NCI-H146 treated with DMSO at 0.1 percent for 48 hours (cell line): ENCODE measurements at regions not wholly inside any gene's neighbourhood (a gene's known extent, or its start where the extent isn't known, plus 50 kb on each side); places are given as distances from the start of the nearest gene placed in this dataset.

Source experiments
- DNase-seq: peaks from one replicate; lab custom pipeline; 2025; ENCODE audit not compliant: unreplicated experiment; lab: John Stamatoyannopoulos, UW

DNA sequence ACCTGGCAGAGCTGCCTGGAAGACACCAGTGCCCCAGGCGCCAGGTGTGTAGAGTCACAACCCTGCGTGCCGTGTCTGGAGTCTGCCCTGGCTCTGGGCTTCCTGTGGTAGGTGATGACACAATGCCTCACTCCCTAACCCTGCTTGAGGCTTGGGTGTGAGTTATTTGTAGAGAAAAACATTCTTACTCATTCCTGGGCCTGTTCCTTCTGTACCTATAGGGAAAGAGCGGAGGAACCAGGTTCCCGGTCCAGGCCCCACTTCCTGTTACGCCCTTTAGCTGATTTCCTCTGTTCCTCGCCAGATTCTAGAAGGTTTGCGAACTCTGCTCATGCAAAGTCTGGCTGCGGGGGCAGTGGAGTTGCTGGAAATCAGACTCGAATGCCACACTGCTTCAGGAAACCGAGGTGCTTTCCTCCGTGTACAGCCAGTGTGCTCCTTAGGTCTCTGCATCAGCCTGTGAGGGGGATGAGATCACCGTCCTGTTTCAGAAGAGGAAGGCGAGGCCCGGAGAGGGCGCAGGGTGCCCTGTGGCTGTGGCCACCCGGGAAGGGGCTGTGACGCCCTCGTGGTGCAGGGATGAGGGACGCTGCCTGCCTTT lies 67.1 kb upstream of the DUSP22 start:
- DNase-seq = no peak

DNA sequence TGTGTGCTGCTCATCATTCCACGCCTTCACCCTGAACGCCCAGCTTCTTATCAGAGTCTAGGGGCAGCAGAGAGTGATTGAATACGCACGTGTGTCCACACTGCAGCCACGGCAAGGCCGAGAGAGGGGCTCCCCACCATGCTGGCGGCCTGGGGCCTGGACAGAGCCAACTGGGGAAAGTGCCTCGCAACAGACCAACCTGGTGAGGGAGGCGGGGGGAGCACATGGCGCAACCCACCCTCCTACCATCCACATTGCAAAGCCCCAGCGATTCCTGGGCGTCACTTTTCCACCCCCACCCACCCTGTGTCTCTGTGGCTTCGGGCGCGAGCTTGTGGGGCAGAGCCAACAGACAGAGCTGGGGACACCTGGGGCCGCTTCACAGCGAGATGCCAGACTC lies 66.4 kb upstream of the DUSP22 start:
- DNase-seq = no peak

DNA sequence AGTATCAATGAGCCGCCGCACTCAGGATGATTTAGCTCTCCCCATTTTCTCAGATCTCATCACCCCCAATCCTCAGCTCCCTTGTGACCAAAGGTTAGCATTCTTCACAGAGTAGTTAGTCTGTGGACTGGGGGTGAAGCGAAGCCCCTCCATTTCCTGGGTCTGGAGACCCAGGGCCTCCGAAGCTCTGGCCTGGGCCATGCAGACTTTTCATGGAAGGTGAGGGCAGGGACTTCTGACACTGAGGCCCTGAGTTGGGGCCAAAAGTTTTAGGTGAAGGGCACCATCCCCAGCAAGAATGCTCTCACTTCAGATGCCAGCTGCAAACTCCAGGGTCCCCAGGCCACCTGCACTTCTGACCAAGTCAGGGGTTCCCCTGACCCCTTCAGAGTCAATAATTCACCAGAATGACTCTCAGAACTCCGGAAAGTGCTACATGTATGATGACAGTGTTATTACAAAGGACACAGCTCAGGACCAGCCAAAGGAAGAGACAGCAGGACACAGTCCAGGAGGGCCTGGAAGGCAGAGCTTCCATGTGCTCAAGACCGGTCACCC lies 65.7 kb upstream of the DUSP22 start:
- DNase-seq = no peak

DNA sequence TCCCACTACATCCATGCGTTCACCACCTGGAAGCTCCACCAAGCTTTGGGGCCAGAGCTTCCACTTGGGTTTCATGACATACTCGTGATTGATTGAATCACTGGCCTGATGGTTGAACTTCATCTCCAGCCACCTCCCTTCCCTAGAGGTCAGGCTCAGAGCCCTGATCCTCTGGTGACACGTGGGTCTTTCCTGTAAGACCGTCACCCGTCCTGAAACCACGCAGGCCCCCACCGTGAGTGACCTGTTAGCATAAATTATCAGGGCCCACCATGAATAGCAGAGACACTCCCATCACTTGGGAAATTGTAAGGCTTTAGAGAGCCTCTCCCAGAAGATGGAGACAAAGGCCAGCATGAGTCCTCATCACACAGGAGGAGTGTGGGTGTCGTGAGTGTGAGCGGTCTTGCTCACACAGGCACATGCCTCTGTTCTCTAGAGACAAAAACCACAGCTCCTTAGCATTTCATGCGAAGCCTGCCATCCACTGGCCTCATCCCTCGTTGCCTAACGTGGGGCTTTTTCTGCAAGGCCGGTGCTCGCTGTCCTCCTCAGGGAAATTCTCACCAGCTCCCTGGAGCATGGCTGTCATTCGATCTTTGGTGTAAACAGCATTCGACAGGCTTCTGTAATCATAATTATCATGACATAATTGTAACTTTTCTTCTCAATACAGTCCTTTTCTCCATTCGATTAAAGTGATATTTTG lies 65.1 kb upstream of the DUSP22 start:
- no peak for DNase-seq

DNA sequence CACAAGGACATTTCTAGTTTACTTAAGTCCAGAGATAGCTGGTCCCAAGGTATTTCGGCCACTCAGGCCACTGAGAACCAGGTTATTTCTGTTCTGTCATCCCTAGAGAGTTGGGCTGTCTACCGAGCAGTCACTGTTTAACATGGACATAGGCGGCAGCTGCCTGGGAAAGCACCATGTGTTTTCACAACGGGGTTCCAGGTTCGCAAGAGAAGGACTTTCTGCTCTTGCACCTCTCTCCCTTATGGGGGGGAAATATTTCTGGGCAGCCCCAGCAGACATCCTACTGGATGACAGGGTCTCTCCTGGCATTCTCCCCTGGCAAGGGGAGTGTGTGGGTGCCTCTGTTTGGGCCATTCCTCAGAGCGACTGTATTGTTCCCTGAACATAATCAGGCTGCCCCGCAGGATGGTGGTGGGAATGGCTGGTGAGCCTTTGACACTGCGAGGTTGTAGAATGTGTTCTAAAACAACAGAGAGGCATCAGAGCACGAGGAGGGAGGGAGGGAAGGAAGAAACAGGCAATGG lies 64.4 kb upstream of the DUSP22 start:
- no peak for DNase-seq

DNA sequence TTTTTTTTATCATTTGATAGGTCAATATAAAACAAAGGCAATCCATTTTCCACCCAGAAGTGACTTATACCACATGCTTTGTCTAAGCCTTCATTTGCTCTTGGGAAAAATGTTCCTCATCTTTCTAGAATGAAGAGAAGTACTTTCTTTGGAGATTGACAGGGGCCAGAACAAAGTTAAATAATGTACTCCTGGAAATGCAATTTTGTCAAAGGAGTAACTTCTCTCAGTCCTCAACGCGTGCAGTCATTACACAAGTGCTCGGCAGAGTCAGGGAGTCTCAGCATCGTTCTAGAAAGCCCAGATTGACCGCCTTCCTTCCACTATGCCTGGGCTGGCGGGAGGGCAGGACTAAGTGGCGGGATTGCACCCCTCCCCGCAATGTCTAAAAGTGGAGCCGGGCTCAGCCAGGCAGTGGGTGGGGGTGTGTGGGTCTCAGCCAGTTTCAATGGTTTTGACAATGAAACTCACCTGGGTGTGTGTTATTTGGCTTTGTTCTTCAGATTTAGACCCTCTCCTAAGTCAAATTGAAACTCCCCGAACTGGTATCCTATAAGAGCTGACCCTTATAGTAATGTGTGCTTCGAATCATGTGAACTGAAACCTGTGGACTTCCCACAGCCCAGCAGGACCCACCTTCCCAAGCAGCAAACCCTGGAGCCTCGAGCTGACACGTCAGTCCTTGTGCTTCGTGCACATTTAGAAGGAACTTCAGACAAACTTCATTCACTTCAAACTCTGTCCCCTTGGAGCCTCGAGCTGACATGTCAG lies 63.2 kb upstream of the DUSP22 start:
- no peak for DNase-seq

DNA sequence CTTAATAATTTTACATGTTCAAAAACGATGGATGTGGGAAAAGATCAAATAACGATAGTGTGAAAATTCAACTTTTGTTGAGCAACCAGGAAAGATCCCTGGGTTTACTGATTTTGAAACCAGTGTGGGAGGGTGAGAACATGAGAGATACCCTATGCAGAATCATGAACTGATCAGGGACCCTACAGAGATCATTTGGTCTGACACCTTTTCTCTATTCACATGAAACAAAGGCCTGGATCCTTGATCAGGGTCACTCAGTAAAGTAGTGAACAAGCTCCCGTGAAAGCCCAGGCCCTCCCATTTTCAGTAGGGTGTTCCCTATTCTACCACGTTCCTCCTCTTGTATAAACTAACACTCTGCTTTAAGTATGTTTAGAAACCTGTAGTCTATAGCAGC lies 60.5 kb upstream of the DUSP22 start:
- no peak for DNase-seq

DNA sequence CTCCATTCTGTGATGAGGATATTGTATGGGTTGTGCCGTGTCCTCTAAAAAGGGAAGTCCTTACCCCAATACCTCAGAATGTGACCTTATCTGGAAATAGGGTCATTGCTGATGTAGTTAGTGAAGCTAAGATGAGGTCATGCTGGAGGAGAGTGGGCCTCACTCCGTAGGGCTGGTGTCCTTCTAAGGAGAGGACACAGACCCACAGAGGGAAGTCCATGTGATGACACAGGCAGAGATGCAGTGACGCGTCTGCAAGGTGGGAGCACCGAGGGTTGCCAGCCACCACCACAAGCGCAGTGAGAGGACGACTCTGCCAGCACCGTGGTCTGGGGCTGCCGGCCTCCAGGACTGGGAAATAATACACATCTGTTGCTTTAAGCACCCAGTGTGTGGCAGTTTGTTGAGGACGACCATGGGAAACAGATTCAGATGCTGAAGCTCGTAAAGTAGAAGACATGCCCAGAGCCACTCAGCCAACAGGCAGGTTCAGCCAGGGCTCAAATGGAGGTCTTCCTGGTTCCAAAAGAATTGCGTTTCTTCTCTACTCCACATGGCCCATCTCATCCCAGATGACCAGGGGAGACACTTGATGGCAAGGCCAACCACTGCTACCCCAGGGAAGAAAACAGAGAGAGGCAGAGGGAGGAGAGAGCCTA lies 59.2 kb upstream of the DUSP22 start:
- DNase-seq = no peak

DNA sequence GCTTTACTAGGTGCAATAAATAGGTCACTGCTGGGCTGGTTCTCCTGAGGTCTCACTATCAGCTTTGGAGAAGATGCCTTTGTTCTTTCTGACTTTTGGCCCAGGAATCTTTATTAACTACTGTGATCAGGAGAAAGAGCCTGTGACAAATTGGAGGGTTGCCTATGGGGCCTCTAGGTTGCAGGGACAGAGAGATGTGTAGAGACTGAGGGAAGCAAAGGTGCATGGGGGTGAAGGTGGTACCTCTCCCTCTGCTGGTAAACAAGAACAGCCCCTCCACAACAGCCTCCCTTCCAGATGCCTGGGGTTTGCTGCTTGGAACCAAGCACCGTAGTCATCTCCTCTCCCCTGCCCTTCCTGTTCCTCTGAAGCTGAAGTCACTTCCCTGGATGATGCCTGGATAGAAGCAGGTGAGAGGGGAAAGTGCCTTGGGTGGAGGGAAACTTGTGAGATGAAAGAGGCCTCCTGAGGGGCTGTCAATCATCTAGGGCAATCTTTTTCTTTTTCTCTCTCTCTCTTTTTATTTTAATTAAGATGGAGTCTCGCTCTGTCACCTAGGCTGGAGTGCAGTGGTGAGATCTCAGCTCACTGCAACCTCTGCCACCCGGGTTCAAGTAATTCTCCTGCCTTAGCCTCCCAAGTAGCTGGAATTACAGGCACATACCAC lies 57.4 kb upstream of the DUSP22 start:
- no peak for DNase-seq

DNA sequence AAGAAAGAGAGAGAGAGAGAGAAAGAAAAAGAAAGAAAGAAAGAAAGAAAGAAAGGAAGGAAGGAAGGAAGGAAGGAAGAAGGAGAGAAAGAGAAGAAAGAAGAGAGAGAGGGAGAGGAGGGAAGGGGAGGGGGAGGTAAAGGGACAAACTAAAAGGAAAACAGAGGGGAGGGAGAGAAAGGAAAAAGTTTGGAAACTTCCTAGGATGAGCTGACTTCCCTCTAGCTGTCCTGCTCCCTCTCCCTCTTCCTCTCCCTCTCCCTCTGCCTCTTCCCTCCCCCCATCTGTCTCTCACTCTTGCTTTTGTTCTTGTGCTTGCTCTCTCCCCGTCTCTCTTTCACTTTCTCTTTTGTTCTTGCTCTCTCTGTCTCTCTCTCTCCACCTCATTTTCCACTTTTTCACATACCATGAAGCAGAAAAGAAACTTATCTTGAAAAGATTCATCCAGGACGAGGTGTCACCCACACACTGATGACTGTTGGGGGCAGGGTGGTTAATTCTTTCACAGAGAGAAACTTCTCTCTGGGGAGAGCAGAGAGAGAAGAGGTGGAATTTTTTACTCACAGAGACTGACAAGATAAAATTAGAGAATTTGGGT lies 56.4 kb upstream of the DUSP22 start:
- no peak for DNase-seq

DNA sequence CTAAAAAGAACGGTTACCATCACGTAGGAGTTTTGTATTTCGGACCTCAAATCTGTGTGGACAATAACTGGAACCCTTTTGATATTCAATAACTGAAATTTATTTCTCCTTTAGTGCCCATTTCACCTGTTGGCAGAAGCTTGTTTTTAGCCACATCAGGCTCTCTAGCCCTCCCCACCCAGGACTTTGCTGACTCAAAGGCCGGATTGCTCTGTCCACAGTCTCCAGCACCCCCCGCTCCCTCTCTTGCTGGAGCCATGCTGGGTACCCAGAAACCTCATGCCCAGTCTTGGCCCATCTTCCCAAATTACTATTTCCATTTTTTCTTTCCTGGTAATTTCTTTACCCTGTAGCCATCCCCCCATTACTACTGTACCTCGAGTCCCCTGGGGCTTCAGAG lies 55.8 kb upstream of the DUSP22 start:
- DNase-seq = no peak

DNA sequence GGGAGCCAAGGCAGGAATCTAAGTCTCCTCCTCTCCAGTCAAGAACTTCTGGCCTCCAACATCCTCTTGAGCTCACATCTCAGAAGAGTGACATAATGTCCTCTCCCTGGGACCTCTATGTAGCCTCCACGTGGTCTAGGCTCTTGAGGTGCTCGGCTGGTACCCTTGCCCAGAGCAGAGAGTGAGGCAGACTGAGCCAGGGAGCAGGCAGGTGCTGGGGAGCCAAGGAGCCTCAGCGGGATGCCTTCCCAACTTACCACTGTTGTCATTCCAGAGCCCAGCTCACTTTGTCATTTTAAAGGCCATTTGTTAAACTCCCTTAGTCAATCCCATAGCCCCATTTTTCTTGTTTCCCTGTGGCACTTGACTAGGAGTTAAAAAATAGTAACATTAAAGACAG lies 52.1 kb upstream of the DUSP22 start:
- DNase-seq = no peak

DNA sequence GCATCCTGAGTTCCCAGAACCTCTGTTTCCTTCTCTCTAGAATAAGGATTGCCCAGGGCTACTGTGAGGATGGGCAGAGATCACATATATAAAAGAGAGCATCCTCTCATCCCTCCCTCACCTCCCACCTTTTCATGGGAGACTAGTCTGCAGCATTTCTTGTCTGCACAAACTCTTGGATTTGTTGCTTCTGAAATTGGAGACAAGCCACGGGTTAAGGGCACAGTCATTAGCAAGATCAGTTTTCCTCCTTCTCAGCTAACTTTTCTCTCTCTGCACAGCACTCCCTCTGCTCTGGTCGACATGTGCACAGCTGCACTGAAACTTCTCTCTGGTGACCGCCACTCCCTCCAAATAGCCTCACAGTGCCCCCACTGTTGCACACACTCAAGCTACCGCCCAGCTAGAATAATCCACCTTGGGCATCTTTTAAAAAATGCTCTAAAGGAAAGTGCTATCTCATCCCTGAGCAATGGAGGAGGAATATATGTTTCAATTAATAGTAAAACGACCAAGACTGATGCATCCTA lies 50.9 kb upstream of the DUSP22 start:
- no peak for DNase-seq
